GM18870 (cell line): ENCODE measurements at regions not wholly inside any gene's neighbourhood (a gene's known extent, or its start where the extent isn't known, plus 50 kb on each side); places are given as distances from the start of the nearest gene placed in this dataset.

ENCODE experiments used
- ATAC-seq: cut with Tn5 transposase; IDR thresholded peaks from one replicate; pipeline ENCODE4 v1.9.1; 2021; ENCODE audit warnings: moderate library complexity; ENCODE audit not compliant: unreplicated experiment

DNA sequence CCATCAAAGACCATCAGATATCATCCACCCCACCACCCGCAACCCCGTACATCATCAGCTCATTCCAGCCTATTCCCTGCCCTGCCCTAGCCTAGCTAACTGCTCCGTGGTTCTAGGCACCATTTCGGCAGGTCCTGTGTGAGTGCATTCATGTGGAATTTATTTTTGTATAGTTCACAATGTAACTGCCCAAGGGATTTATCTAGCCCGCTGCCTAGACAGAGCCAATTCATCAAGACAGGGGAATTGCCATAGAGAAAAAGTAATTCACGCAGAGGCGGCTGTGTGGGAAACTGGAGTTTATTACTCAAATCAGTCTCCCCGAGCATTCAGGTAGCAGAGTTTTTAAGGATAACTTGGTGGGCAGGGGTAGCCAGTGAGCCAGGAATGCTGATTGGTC lies 109.2 kb upstream of the UBL3 start:
- ATAC-seq, result no peak

DNA sequence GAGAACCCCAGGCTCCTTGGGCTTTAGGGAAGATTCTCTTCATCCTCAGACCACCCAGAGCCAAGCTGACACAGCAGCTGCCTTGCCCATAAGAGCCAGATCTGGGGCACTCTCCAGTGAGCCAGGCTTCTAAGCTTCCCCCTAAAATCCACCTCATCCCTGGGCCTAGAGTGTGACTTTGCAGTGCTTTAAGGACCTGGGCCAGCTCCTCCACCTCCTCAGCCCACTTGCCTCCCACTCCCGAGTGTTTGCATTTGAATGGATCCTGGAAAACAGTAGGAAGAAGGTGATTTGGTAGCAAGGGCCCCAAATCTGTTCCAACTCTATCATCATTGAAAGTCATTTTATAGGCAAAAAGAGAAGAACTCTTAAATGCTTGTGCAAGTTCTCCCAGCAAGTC lies 108.7 kb upstream of the UBL3 start:
- no peak for ATAC-seq

DNA sequence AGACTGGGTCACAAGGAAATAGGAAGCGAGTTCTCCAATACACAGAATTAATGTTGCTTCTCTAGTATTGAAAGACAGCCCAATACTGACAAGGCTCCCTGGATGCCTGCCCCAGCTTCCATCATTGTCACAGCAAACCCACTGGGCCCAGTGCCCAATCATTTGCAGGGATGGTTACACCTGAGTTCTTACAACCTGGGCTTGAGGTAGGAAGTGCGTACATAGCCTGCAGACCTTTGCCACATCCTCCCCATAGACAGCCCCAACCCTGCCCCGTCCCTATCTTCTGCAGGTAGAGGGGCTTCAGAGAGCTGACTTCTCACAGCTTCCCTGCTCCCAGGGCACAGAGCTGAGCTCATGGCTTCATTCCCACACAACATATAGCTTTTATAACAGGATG lies 108.1 kb upstream of the UBL3 start:
- ATAC-seq, result no peak

DNA sequence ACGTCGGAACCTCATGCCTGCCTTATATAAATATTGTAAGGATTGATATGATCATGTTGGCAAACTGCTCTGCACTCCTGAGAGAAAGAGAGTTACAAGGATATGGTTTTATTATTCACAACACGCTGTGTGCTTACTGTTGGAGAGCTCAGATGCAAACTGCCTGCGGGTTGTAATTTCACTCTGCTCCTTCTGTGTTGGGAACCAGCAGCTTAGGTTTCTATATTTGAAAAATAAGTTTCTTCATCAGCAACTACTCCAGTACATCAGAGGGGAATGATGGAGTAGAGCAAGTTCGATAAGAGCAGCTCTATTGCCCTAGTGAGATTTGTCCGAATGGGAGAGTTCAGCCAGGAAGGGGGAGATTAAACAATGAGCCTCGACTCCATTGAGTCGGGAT lies 106.9 kb upstream of the UBL3 start:
- no peak for ATAC-seq

DNA sequence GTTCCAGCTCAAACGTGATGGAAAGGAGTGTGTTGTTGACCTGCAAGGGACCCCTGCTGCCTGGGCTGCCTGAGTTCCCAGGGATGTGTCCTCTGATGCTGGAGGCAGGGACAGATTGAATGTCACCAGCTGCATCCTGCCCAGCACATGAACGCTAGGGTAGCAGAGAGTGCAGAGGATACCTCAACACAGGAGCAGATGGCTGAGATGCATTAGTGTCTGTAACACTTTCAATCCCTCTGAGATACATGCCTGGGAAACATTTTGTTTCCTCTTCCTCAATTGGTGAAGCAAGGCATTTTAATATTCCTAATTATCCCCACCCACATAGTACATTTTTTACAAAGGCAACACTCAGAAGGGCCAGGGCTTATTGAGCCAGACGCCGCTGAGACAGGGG lies 106.4 kb upstream of the UBL3 start:
- ATAC-seq, result no peak

DNA sequence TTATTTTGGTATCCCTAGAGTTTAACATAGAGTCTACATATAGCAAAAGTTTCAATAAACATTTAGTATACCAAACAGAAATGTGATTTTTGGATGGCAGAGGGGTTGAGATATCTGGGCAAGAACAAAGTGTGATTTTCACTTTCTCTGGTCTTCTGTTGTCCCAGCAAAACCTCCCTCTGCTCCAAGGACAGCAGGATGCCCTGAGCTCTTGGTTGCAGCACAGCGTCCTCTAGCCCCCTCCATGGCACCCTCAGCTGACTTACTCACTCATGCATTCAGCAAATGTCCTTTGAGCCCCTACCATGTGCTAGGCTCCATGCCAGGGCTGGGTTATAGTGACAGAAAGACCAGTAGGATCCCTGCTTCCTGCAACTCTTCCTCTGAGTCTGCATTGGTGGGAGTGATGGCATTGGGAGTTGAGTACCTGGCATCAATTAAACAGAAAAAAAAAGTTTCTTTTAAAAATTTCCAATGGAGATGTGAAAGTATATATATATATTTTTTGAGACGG lies 104.8 kb upstream of the UBL3 start:
- no peak for ATAC-seq

DNA sequence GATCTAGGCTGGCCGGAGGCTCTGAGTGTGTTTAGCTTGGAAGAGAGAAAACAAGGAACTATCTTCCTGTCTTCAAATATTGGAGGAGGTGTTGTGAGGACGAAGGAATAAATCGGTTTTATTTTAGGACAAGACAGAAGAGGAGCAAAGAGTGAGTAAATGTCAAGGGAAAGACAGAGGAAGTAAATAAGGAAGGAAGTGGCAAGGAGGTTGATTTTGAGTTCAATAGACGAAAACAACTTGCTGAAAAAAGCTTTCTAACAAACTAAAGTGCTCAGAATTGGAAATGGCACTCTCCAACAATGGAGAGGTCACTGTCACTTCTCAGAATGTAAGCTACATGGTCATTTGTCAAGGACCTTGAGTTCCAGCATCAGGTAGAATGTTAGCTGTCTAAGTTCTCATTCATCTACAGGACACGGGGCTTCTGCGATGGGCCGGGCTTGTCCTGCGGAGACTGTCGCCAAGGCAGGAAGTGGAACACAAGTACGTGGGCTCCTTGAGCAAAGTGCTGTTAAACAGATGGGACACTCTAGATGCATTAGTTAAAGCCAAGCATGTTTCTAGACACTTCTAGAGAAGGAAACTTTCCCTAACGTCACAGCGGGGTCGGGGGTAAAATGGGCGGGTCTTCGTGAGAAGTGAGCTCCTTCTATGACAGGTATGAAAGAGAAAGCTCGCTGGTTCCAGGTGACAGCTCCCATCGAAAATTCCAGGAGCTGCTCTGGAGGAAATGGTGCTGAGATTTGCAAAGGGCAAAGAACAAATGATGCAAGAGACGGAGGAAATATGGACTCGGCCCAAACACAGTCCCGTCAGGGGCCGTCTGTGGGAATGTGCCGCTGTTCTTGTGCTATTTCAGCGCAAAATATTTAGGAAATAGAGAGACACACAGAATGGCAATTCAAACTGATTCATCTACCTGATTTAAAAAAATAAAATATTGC lies 103.9 kb upstream of the UBL3 start:
- no peak for ATAC-seq

DNA sequence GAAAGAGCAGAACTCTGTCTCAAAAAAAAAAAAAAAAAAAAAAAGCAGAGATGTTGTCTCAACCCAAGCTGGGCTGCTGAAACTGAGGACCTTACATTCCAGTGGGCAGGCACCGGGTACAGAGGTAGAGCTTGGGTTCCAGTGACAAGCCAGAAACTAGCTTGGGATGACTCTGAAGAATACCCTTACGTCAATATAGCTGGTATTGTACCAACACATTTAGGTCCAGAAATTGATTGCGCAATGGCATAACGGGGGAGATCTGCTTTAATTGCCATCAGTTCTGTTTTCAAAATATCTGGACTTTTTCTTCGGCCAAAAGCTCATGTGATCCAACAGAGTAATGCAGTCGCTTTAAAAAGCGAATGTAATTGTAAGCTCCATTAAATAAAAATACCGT lies 103.1 kb upstream of the UBL3 start:
- ATAC-seq, result no peak

DNA sequence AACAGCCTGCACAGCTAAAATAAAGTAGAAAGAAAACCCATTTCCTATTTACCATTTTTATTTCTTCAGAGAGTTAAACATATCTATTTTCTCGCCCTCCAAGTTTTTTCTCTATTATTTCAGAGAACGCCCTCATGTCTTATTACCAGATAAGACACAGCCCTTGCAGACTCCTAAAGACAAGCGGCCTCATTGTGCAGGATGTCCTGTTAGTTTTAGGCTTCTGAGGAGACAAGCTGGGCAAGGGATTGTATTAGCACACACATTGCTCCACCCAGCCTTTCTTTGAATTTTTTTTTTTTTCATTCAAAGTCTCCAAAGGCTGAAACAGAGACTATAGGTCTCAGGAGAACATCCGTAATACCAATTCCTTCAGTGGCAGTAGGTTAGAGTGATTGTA lies 101.8 kb upstream of the UBL3 start:
- no peak for ATAC-seq

DNA sequence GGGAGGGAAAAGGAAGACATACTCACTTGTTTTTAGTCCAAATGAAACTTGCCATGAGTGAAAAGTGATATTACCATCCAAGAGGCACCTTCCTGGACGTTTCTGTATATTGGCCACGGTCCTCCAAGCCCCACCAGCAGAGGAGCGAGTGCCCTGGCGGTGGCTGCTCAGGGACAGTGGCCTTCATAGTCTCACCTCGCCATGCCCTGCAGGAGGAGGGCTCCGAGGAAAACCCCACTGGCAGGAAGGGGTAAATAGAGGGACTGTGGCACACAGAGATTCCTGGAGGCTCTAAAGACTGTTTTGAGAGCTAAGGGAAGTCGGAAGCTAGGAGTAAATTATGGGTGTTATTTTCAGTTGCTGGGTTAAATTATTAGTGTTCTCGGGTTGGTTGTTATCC lies 98.4 kb upstream of the UBL3 start:
- no peak for ATAC-seq

DNA sequence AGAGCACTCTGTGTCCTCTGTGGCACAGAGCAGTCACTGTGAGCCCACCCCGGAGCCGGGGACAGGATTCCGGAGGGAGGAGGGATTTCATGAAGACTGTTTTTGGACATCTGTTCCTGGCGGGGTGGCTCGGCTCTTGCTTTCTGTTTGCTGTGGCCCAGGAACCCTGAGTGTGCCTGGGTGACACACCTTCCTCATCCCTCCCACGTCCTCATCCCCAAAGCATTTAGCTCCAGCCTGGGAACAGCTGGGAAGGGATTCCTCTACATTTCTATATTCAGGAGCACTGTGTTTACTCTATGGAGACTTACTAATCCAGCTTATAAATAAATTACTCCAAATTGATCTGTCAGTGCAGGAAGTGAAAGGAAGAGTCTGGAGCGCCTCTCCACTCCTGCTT lies 97.8 kb upstream of the UBL3 start:
- no peak for ATAC-seq

DNA sequence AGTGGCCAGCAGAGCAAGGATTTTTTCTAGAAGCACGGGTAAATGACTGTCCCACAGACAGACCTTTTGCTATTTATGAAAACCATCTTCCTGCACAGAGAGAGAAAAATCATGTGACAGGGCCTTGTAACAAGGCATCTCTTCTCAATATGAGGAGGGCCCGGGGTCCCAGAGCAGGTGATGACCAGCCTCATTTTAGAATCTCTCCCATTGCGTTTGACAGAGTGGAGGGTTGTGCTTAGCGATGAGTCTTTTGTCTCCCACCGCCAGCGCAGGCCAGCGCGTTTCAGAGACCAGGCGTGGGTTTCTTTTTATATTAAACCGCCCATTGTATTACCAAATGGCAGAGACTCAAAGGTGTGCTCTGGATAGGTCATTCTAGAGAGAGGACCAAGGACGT lies 97.4 kb upstream of the UBL3 start:
- no peak for ATAC-seq

DNA sequence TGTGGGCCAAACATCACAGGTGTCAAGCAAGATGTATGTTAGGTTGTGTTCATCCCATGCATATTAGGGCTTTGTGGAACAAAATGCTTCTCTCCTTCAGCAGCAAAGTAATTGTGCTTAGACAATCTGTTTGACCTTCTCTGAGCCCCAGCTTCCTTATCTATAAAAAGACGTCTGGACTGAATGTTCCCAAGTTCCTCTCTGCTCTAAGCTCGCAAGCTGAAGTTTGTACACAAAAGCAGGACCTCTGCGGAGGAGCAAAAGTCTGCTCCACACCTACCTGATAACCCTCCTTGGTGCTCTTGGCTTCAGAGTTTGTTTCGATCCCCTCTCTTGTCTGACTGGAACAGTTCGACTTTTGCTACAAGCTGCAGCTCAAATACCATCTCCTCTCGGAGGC lies 95.7 kb upstream of the UBL3 start:
- ATAC-seq, result no peak

DNA sequence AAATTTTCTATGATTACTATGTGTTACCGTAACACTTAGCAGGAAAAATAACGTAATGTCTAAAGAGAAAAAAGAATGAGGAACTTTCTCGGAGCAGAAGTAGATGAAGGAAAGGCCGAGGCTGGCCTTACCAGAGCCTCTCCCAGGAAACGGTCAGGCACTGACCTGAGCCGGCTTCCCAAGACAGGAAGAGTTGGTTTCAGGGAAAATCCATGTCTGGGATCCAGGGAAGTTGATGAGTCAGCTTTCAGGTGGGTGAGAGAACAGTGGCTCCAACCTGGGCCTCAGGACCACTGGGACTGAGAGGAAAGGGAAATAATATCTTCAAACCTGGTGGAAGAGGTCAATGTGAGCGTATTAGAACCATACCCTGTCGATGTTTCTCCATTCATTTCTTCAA lies 93.3 kb upstream of the UBL3 start:
- no peak for ATAC-seq

DNA sequence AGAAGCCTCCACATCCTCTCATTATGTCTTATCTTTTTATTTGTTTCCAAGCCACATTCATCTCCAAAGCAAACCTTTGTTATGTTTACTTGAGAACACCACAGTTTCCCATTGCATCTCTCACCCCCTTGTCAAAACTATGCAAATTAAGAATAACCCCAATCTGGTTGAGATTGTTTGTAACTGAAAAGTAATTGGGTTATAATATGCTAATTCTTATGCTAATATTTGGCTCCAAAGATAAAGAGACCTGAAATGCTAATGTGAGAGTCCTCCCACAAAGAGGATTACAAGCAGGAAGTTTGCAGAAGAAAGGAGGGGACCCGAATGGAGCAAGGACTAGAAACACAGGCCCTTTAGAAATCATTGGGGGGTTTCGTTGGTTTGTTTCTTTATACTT lies 92.9 kb upstream of the UBL3 start:
- no peak for ATAC-seq

DNA sequence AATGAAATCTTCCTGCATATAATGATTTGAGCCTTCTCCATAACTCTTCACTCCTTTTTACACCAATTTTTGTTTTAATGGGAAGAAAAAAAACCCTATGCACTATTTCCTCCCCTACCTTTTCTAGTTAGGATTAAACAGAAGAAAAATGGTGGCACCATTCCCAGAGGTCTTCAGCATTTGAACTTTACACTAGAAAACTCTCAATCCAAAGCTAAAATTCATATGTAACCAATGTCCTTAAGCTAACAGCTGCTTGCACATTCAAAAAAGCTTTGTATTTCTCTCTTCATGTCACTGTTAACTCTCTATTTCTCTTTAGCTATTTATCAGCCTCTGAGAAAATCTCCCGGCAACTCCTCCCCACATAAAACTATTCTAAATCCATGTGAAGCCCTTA lies 90.3 kb upstream of the UBL3 start:
- ATAC-seq, result no peak

DNA sequence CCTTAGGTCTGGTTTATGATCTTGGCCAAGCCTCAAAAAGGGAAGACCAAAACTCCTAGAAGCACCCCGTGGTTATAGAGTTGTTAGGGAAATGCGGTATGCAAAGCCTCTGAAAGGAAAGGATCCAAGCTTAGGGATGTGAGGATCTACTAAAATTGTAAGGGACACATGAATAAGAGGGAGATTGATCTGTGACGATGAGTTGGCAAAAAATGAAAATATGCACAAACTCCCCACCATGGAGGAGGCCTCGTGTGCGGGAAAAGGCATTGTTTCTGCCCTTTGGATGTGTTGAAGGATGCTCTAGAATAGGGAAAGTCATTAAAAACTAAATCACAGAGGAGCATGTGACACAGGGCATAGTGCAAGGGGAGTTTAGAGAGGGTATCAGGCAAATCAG lies 88.7 kb upstream of the UBL3 start:
- no peak for ATAC-seq

DNA sequence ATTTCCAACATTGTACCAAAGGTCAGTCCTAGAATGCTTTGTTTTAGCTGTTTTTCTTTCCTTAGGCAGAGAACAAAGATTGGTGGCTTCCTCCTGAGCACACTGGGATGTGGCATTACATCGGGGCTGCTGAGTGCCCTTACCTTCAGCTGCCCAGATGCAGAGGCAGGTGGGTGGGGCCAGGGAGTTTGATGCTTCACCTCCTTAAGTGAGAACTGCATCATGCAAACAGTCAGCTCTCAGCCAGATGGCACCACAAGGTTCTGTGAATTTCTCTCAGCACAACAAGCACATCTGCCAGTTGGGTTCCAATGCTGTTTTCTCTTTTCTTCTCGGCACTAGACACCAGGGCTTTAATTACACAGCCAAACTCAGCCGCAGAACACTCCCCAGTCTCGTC lies 87.4 kb upstream of the UBL3 start:
- ATAC-seq, result no peak

DNA sequence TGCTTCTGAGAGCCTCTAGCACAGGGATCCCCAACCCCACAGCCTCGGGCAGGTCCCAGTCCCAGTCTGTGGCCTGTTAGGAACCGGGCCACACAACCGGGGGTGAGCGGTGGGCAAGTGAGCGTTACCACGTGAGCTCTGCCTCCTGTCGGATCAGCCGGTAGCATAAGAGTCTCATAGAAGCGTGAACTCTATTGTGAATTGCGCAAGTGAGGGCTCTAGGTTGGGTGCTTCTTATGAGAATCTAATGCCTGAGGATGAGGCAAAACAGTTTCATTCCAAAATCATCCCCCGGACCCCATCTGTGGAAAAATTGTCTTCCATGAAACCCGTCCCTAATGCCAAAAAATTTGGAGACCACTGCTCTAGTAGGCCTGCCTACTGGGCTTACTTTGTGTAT lies 87.0 kb upstream of the UBL3 start:
- ATAC-seq, result no peak

DNA sequence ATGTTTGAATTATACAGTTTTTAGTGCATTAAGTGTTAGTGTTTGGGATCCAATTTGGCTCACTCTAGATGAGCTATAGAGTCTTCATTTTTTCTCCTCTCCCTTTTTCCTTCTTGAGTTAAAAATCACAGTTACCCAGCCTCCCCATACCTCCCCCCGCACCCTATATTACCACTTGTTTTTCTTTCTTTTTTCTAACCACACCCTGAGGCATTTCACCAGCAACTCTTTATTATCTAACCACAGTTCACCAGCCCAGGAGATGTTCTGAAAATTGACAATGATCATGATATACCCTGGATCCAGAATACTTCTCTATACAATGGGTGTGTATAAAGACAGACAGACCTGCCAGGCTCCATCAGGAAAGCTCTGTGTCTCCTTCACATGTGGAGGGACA lies 86.5 kb upstream of the UBL3 start:
- ATAC-seq, result no peak

DNA sequence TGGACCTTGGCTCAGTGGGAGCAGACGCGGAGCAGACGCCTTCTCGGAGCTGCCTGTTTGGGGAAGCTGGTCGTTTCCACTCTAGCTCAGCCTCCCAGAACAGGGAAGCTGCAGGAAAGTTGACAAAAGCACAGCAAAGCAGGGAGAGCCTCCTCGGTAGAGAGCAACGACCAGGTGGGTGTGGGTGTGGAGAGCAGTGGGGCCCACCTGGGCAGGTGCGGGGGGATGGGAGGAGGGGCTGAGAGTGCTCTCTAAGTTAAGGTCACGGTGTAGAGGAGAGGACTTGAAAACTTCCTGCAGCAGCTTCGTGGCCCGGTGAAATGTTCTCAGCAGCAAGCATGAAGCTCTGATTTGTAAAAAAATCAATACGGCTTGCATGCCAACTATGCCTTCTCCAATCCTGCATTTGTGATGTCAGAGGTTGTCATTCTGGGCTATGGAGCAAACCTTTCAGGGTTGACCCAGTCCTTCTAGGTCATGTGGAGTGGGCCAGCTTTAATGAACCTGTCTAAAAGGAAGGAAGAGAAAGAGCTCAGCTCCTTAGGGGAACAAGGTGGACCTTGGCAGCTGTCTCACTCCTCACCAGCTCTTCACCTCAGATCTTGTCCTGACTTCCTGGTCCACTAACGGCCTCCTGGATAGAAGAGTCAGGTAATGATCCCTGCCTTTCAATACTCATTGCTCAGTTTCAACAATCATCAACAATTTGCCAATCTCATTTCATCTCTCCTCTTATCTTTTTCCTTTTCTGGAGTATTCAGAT lies 85.8 kb upstream of the UBL3 start:
- ATAC-seq, result no peak

DNA sequence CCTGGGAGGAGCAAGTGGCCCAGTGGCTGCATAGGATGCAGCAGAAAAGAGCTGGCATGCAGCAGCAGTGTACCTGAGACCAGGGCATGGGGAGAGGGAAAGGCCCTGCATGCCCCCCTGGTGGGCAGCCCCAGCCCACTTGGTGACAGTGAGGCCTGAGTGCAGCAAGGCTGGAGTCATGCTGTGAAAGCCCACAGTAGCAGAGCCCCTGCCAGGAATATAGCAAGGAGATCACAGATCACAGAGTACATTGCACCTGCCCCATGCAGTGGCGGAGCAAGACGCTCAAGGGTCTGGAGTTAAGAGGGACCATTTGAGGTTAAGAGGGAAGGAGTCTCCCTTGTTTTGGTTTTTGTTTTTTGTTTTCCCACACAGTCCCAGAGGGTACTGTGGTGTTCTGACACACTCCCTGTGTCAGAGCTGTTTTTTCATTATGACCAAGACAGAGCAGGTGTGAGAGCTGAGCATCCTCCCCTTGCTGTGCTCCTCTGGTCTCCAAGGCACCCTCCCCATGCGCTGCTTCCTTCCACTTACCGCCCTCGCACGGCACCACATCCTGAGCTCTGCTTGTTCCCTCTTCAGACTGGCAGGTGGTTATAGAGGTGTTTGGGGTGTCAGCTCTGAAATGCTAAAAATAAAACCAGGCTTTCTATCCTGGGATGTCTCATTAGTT lies 85.0 kb upstream of the UBL3 start:
- peak; percentile 95 for ATAC-seq
